ENCODE measurements at regions not wholly inside any gene's neighbourhood (a gene's known extent, or its start where the extent isn't known, plus 50 kb on each side); places are given as distances from the start of the nearest gene placed in this dataset.

DNA sequence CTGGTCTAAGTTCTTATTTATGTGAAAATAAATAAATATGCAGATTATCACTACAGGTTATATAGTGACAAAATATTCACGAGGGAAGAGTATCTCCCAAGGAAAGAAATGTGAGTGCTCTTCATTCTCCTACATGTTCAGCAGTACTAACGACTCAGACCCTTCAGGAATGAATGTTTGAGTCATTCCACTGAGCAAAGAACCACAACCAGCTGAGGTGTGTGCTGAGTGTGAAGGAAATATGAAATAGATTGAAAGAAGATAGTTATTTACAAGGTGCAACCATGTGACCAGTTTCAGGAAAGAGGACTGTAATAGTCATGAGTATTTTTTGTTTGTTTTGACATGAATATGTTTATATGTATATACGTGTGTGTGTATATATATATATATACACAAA lies 228.7 kb downstream of the TUSC1 start:
- TF ChIP-seq, protein P1, sequence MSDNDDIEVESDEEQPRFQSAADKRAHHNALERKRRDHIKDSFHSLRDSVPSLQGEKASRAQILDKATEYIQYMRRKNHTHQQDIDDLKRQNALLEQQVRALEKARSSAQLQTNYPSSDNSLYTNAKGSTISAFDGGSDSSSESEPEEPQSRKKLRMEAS (IDR thresholded peaks at IDR 0.05) = no peak
- TF ChIP-seq, protein P2, sequence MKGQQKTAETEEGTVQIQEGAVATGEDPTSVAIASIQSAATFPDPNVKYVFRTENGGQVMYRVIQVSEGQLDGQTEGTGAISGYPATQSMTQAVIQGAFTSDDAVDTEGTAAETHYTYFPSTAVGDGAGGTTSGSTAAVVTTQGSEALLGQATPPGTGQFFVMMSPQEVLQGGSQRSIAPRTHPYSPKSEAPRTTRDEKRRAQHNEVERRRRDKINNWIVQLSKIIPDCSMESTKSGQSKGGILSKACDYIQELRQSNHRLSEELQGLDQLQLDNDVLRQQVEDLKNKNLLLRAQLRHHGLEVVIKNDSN (IDR thresholded peaks at IDR 0.05) = no peak
- TF ChIP-seq, protein P3, sequence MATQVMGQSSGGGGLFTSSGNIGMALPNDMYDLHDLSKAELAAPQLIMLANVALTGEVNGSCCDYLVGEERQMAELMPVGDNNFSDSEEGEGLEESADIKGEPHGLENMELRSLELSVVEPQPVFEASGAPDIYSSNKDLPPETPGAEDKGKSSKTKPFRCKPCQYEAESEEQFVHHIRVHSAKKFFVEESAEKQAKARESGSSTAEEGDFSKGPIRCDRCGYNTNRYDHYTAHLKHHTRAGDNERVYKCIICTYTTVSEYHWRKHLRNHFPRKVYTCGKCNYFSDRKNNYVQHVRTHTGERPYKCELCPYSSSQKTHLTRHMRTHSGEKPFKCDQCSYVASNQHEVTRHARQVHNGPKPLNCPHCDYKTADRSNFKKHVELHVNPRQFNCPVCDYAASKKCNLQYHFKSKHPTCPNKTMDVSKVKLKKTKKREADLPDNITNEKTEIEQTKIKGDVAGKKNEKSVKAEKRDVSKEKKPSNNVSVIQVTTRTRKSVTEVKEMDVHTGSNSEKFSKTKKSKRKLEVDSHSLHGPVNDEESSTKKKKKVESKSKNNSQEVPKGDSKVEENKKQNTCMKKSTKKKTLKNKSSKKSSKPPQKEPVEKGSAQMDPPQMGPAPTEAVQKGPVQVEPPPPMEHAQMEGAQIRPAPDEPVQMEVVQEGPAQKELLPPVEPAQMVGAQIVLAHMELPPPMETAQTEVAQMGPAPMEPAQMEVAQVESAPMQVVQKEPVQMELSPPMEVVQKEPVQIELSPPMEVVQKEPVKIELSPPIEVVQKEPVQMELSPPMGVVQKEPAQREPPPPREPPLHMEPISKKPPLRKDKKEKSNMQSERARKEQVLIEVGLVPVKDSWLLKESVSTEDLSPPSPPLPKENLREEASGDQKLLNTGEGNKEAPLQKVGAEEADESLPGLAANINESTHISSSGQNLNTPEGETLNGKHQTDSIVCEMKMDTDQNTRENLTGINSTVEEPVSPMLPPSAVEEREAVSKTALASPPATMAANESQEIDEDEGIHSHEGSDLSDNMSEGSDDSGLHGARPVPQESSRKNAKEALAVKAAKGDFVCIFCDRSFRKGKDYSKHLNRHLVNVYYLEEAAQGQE (IDR thresholded peaks at IDR 0.05; ENCODE audit: low read depth) = no peak
- no peak for TF ChIP-seq CREB1 (IDR thresholded peaks at IDR 0.05; ENCODE audit: low read depth)
- TF ChIP-seq EP300 (IDR thresholded peaks at IDR 0.05; ENCODE audit: borderline replicate concordance) = no peak
